ENCODE measurements at regions not wholly inside any gene's neighbourhood (a gene's known extent, or its start where the extent isn't known, plus 50 kb on each side); places are given as distances from the start of the nearest gene placed in this dataset.
A peak's percentile ranks its signal among the peaks of the same experiment; 100 is the strongest.
"Not testable (repeated sequence)": the region's sequence is repeated elsewhere in the genome, so short reads cannot be mapped to it uniquely, and the experiment has no call there.

DNA sequence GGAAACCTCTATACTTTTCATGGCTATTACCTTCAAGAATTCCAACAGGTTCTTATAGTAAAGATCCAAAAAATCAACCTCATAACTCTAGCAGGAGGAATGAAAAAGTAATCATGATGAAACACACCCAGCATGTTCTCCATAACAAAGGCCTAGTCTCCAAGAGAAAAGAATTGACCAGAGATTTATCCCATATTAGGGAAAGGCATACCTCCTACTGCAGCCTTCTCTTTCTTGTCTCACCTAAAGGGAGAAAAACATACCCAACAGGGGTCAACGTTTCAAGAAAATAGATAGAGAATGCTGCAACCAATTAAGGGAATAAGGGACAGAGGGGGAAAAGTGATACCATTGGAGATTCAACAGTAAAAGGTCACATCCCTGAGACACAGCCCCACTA, 262.5 kb downstream of the FRK start:
- DNase-seq: no peak

DNA sequence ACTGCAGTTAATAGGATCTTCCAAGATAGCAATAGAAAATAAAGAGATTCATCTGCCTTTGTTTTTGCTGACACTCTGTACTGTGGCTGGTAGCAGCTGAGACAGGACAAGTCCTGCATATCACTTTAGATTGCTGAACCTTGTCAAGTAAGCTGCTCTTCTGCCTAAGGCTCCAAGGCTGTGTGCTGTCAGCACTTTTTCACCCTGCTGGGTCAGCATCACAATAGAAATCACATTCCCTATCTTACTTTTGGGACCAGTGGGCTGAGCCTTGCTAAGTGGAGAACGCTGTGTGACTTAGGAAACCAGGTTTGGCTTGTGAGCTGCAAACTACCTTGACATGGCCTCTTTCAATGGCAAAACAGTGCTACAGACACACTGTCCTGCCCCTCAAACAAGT, 263.9 kb downstream of the FRK start:
- DNase-seq: no peak

DNA sequence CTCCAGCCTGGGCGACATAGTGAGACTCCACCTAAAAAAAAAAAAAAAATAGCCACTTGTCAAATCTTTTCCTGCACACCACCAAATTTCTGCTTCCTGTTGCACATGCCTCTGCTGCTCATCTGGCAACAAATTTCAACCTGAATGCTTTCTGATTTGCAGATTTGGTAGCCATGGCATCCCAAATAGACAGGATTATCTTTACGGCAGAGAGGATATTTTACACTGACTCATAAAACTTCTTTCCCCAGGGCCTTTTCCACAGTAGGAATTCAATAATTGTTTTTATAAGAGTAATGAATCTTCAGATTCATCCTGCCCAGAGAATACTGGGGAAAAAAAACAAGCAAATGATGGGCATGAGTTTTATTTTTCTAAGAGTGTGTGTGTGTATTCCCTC, 264.6 kb downstream of the FRK start:
- no peak for DNase-seq

DNA sequence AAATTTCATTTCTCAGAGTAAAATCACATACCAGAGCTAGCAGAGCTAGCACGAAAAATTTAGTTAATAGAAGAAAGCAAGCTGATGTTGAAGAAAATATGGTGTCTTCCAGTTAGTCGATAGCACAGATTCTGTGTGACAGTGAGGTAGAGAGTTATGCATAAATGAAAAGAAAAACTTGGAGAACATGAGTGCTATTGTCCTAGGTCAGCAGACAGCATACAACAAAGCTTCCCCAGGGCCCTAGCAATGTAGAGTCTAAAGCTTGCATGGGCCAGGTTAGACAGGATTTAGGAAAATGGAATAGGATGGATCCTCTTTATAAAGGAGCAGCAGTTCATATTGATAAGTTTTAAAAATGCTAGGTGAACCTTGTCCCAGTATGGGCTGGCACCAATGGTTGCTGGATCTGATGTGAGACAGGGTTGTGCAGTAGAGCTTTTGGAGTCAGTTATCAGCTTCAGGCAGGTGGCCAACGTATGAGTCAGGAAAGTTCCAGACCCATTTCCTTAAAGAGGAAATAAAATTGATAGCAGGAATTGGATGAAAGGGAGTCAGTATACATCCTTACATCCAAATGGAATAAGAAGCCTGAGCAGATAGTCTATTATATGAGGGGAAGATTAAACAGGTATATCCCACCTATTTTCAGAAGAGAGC, 277.2 kb downstream of the FRK start:
- no peak for DNase-seq

- DNase-seq: no peak
Observed at GRCh38 chr6:115782612-115783011, 278.1 kb downstream of the FRK start.

DNA sequence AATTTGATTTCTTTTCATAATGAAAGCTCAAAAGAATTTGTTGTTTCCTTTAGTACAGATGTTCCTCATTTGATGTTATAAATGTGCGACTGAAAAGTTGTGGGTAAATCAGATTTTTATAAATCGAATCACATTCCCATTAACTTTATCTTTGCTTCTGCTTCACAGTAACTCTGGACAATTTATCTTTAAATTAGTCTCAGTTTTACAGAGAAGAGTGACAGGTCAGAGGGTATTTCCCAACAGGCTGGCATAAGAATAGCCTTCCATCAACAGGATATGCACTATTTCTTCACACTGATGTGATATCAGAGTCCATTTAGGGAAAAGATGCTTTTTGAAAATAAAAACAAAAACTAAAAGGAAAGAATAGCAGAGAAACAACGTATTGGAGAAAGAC, 286.9 kb downstream of the FRK start:
- DNase-seq: no peak

- no peak for DNase-seq
Observed at GRCh38 chr6:115770851-115771250, 289.8 kb downstream of the FRK start.

GRCh38 chr6:115768500-115768899, 292.2 kb downstream of the FRK start:
- DNase-seq: no peak

GRCh38 chr6:115767931-115768330, 292.8 kb downstream of the FRK start:
- DNase-seq: no peak

DNA sequence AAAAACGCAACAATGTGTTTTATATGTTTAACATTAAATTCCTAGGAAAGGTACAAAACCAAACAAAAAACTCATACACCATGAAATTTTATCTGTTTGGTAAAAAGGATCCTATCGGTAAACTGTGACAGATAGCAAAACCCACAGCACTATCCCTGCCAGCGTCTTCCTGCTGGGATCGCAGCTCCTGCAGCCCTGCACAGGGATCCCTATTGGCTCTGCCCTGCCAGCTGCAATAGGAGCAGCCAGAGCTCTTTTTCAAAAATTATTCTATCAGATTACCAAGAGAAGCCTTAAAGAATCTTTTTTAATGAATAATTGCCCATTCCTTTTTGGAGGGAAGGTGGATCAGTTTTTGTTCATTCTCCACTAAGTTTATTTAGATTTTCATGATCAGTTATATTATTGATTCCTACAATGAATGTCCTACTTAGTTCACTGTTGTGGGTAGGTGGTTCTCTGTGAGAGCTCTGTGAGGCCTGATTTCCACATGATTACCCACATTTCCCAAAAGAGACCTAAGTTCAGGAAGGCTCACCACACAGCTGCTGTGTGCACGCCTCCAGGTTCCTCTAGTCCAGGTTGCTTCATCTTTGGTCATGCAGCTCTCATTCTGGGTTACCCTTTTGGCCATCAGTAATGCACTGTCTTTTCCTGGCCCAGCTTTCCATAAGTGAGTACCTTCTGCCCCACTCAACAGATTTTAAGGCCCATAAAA, 293.8 kb downstream of the FRK start:
- no peak for DNase-seq

DNA sequence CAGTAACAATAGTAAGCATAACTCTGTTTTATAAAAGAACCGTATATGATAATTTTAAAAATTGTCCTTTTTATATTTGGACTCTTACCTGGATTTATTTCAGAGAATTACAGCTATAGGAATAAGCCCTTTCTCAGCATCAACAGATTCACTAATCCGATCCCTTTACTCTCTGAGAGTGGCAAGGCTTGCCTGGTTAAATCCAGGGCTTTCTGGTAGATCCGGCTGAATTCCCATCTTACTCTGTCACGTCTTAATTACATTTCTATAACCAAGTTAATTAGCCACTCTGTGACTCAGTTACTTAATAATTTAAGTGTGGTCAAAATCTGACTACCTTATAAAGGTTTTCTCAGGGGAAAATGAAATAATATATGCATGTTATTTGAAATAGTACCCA, 294.7 kb downstream of the FRK start:
- DNase-seq: no peak

GRCh38 chr6:115759051-115759450, 301.6 kb downstream of the FRK start:
- DNase-seq: no peak

DNA sequence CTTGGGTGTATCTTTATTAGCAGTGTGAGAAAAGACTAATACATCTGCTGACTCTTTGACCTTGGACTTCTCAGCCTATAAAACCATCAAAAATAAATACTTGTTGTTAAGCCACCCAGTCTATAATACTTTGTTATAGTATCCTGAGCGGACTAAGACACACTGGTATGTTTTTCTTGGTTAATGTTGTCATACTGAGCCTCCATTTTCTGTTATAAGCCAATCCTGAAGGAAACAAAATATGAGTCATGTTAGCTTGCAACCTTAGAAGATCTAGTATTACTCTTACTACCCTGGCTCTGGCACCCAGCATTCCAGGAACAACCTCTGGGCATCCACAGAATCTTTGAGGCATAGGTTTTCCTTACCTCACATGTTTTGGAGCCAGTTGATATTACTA, 307.2 kb downstream of the FRK start:
- DNase-seq: no peak

DNA sequence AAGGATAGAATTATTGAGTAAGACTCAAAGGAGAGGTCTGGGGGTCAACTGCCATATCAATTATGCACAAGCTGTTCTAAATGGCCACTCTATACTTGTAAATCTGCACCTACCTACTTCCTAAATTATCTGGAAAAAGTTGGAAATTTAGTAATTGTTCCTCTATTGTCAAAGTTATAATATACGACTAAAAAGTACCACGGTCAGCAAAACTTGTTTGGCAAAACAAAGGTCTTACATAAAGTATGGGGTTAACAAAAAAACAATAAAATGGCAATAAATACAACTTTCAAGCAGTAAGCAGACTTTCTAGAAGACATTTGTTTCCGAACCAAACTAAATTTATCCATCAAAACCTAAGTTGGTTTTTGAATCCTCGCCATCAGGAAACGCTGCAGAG, 309.7 kb downstream of the FRK start:
- DNase-seq: no peak

DNA sequence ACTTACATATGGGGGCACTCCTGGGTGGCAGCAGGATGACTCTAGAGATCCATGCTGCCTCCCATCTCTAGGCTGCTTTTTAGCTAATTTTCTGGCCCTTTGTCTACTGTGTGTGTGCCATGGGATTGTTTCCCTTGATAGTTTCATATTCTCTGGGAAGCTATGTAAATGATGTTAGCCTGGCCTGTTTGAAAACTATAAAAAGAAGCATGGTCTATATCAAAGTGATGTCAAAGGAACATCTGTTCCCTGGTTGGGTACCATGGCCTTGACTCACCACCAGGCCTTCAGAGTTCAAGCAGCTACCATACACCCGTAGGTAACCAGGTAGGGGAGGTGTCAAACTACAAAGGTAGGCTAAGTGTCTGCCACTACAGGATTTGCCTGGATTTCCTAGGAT, 310.4 kb downstream of the FRK start:
- DNase-seq: no peak

DNA sequence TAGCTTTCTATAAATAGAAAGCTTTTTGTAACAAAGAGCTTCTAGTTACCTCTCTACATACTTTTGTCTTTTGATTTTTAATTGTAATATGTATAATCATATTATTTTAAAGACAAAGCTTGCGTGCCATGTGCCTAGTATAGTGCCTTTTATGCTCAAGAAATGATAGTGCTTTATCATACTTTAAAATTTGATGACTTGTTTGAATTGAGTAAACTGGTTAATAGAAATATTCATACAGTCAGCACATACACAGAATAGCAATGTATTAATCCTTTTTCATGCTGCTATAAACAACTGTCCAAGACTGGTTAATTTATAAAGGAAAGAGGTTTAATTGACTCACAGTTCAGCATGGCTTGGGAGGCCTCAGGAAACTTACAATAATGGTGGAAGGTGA, 313.0 kb downstream of the FRK start:
- DNase-seq: no peak

DNA sequence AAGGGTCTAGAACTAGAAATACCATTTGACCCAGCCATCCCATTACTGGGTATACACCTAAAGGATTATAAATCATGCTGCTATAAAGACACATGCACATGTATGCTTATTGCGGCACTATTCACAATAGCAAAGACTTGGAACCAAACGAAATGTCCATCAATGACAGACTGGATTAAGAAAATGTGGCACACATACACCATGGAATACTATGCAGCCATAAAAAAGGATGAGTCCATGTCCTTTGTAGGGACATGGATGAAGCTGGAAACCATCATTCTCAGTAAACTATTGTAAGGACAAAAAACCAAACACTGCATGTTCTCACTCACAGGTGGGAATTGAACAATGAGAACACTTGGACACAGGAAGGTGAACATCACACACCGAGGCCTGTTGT, 314.1 kb downstream of the FRK start:
- not testable (repeated sequence) for DNase-seq

- DNase-seq: no peak
Observed at GRCh38 chr6:115740907-115741306, 319.8 kb downstream of the FRK start.

GRCh38 chr6:115735610-115736009, 325.1 kb downstream of the FRK start:
- DNase-seq: no peak

- DNase-seq: no peak
Observed at GRCh38 chr6:115733426-115733825, 327.3 kb downstream of the FRK start.

- DNase-seq: no peak
Observed at GRCh38 chr6:115729036-115729435, 331.7 kb downstream of the FRK start.

DNA sequence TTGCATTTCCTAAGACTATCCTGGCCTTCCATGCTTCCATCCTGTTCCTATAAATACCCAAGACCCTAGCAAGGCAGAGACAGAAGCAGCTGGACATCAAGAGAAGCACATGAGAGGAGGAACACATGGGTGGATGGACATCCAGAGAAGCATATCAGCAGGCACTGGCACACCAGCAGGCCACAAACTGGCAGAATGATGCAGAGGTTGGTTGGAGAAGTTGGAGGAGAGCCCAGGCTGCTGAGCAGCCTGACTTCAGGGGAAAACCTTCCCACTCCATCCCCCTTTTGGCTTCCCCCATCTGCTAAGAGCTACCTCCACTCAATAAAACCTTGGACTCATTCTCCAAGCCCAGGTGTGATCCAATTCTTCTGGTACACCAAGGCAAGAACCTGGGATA, 332.5 kb downstream of the FRK start:
- no peak for DNase-seq

GRCh38 chr6:115721564-115721963, 339.1 kb downstream of the FRK start:
- no peak for DNase-seq

DNA sequence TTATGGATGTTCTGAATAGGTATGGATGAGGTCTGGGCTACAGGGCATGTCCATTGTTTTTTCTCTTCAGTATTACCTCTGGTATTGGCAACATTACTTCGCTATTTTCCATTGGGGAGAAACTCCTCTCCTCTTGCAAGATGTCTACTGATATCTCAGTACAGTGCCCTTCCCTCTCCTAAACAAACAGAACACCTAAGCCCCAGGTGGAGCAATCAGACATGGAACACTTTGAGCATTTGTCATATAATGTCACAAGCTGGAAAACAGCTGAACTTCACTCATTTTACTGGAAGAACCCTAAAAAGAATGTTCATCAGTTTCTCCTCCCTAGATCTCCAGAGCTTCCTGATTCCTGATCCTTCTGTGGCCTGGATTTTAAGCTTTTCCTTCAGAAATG, 339.8 kb downstream of the FRK start:
- no peak for DNase-seq

DNA sequence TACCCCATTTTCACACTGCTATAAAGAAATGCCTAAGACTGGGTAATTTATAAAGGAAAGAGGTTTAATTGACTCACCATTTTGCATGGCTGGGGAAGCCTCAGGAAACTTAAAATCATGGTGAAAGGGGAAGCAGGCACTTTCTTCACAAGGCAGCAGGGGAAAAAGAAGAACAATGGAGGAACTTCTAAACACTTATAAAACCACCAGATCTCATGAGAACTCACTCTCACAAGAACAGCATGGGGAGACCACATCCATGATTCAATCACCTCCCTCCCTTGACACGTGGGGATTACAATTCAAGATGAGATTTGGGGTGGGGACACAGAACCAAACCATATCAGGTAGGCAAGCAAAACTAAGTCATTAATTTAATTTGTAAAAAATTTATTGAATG, 343.2 kb downstream of the FRK start:
- peak; percentile 79 for DNase-seq
